ENCODE measurements at regions not wholly inside any gene's neighbourhood (a gene's known extent, or its start where the extent isn't known, plus 50 kb on each side); places are given as distances from the start of the nearest gene placed in this dataset.

DNA sequence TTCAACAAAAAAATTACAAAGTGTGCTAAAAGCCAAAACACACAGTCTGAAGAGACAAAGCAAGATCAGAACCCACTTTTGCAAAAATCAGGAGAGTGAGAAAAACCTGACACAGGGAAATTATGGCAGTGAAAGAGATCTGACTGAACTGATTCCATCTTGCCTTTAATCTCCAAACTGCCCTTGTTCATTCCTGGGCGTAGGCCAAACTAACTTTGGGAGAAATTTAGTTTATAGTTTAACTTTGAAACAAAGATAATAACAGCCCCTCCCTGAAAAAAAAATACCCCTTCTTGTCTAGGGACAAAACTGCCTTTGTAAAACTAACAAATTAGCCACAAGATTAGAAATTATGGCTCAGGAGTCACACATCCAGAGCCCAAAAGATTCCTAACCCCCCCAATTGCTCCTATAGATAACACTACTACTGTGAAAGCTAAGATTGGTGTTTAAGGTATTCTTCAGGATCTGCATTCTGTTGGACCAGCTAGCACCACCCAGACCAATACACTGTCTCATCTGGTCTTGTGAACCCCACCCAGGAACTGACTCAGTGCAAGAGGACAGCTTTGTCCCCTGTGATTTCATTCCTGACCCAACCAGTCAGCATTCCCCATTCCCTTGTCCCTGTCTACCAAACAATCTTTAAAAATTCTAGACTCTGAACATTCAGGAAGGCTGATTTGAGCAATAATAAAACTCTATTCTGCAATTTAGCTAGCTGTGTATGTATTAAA lies 226.1 kb upstream of the SH3BP4 start:
- H3K4me2 ChIP-seq (ENCODE audit: low read length) = no peak overlapping the region
- H3K27me3 ChIP-seq (ENCODE audit: insufficient read depth, low read depth, low read length) = no peaks in the 10 kb centered on the region
- H3K4me3 ChIP-seq (ENCODE audit: low read length) = no peak overlapping the region
- H3K27ac ChIP-seq (ENCODE audit: low read length) = no peak overlapping the region
- no peaks in the 10 kb centered on the region for H3K36me3 ChIP-seq (ENCODE audit: insufficient read depth, low read length)
- H3K9me2 ChIP-seq (ENCODE audit: insufficient read depth, low read length) = no peaks in the 10 kb centered on the region
- TF ChIP-seq SMC3 (conservative IDR thresholded peaks at IDR 0.05; ENCODE audit: poor library complexity) (no peak), CTCF (IDR thresholded peaks at IDR 0.05; ENCODE audit: poor library complexity, severe bottlenecking) (no peak), POLR2AphosphoS5 (IDR thresholded peaks at IDR 0.05) (no peak), EP300 (conservative IDR thresholded peaks at IDR 0.05; ENCODE audit: poor library complexity, severe bottlenecking) (no peak), EZH2 (IDR thresholded peaks at IDR 0.05; ENCODE audit: borderline replicate concordance, insufficient read depth, low read length, poor library complexity, severe bottlenecking) (no peak), MXI1 (conservative IDR thresholded peaks at IDR 0.05; ENCODE audit: poor library complexity, severe bottlenecking) (no peak), TAF1 (IDR thresholded peaks at IDR 0.05; ENCODE audit: low read depth) (no peak), RAD21 (conservative IDR thresholded peaks at IDR 0.05) (no peak)
- TF ChIP-seq, protein P1, sequence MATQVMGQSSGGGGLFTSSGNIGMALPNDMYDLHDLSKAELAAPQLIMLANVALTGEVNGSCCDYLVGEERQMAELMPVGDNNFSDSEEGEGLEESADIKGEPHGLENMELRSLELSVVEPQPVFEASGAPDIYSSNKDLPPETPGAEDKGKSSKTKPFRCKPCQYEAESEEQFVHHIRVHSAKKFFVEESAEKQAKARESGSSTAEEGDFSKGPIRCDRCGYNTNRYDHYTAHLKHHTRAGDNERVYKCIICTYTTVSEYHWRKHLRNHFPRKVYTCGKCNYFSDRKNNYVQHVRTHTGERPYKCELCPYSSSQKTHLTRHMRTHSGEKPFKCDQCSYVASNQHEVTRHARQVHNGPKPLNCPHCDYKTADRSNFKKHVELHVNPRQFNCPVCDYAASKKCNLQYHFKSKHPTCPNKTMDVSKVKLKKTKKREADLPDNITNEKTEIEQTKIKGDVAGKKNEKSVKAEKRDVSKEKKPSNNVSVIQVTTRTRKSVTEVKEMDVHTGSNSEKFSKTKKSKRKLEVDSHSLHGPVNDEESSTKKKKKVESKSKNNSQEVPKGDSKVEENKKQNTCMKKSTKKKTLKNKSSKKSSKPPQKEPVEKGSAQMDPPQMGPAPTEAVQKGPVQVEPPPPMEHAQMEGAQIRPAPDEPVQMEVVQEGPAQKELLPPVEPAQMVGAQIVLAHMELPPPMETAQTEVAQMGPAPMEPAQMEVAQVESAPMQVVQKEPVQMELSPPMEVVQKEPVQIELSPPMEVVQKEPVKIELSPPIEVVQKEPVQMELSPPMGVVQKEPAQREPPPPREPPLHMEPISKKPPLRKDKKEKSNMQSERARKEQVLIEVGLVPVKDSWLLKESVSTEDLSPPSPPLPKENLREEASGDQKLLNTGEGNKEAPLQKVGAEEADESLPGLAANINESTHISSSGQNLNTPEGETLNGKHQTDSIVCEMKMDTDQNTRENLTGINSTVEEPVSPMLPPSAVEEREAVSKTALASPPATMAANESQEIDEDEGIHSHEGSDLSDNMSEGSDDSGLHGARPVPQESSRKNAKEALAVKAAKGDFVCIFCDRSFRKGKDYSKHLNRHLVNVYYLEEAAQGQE (IDR thresholded peaks at IDR 0.05; ENCODE audit: borderline replicate concordance) = no peak
- H3K9ac ChIP-seq (ENCODE audit: low read length) = no peak overlapping the region
- H3K79me2 ChIP-seq (replicated peaks; ENCODE audit: insufficient read depth, low read length) = no peaks in the 10 kb centered on the region
- no peaks in the 10 kb centered on the region for H3K9me3 ChIP-seq (ENCODE audit: low read length)
- H3F3A ChIP-seq (ENCODE audit: insufficient read depth, low read length, poor library complexity, severe bottlenecking) = no peaks in the 10 kb centered on the region
- no peak overlapping the region for H2AFZ ChIP-seq (ENCODE audit: low read depth, low read length)
- H4K20me1 ChIP-seq (ENCODE audit: insufficient read depth) = no peaks in the 10 kb centered on the region

GRCh38 chr2:234724850-234725249 lies 227.0 kb upstream of the SH3BP4 start:
- Histone ChIP-seq H3K4me3 (ENCODE audit: low read length) (no peak overlapping the region), H3K36me3 (ENCODE audit: insufficient read depth, low read length) (no peaks in the 10 kb centered on the region), H3K27ac (ENCODE audit: low read length) (no peak overlapping the region), H3K27me3 (ENCODE audit: insufficient read depth, low read depth, low read length) (no peaks in the 10 kb centered on the region), H3K9me3 (ENCODE audit: low read length) (no peaks in the 10 kb centered on the region), H2AFZ (ENCODE audit: low read depth, low read length) (no peak overlapping the region), H3K79me2 (replicated peaks; ENCODE audit: insufficient read depth, low read length) (no peaks in the 10 kb centered on the region), H3K9me2 (ENCODE audit: insufficient read depth, low read length) (no peaks in the 10 kb centered on the region), H3F3A (ENCODE audit: insufficient read depth, low read length, poor library complexity, severe bottlenecking) (no peaks in the 10 kb centered on the region), H3K4me2 (ENCODE audit: low read length) (no peak overlapping the region), H4K20me1 (ENCODE audit: insufficient read depth) (no peaks in the 10 kb centered on the region), H3K9ac (ENCODE audit: low read length) (no peak overlapping the region)
- no peak for TF ChIP-seq CTCF (IDR thresholded peaks at IDR 0.05; ENCODE audit: poor library complexity, severe bottlenecking)
- no peak for TF ChIP-seq POLR2AphosphoS5 (IDR thresholded peaks at IDR 0.05)
- no peak for TF ChIP-seq SMC3 (conservative IDR thresholded peaks at IDR 0.05; ENCODE audit: poor library complexity)
- no peak for TF ChIP-seq MXI1 (conservative IDR thresholded peaks at IDR 0.05; ENCODE audit: poor library complexity, severe bottlenecking)
- TF ChIP-seq EZH2 (IDR thresholded peaks at IDR 0.05; ENCODE audit: borderline replicate concordance, insufficient read depth, low read length, poor library complexity, severe bottlenecking) = no peak
- no peak for TF ChIP-seq TAF1 (IDR thresholded peaks at IDR 0.05; ENCODE audit: low read depth)
- no peak for TF ChIP-seq EP300 (conservative IDR thresholded peaks at IDR 0.05; ENCODE audit: poor library complexity, severe bottlenecking)
- TF ChIP-seq, protein P1 (IDR thresholded peaks at IDR 0.05; ENCODE audit: borderline replicate concordance) = no peak
- no peak for TF ChIP-seq RAD21 (conservative IDR thresholded peaks at IDR 0.05)
